AG04450 (cell line): ENCODE measurements at regions not wholly inside any gene's neighbourhood (a gene's known extent, or its start where the extent isn't known, plus 50 kb on each side); places are given as distances from the start of the nearest gene placed in this dataset.
A peak's percentile ranks its signal among the peaks of the same experiment; 100 is the strongest.

Source experiments
- CTCF ChIA-PET: fragments of 300-600, 350-600 bp; formaldehyde crosslinking; extraction: SDS; loops from one replicate; lab custom pipeline; 2022; ENCODE audit warnings: antibody characterized with exemption, inconsistent platforms; lab: Charles Lee
- POLR2A ChIA-PET: fragments of 350-600 bp; formaldehyde crosslinking; extraction: SDS; loops from one replicate; lab custom pipeline; 2021; ENCODE audit warnings: antibody characterized with exemption, inconsistent platforms; lab: Yijun Ruan, JAX
- DNase-seq: peaks from one replicate; pipeline ENCODE4 v3.0.0-alpha.2; 2011; ENCODE audit warnings: low read depth, low spot score
- H3K27ac ChIP-seq: one replicate; pipeline ENCODE4 v1.5.1; 2012; ENCODE audit warnings: low read depth, low read length, control low read depth
- H3K27me3 ChIP-seq: one replicate; pipeline ENCODE4 v1.6.0; 2012; ENCODE audit warnings: low read length; ENCODE audit not compliant: control insufficient read depth, insufficient read depth
- H3K4me3 ChIP-seq: 2 replicates; pipeline ENCODE4 v1.5.1; 2011; ENCODE audit warnings: mild to moderate bottlenecking, low read depth, low read length, control low read depth
- H3K9me3 ChIP-seq: 2 replicates; pipeline ENCODE4 v1.5.1; 2012; ENCODE audit warnings: low read length; ENCODE audit not compliant: control insufficient read depth, insufficient read depth
- CTCF ChIP-seq: IDR thresholded peaks from 2 replicates; pipeline ENCODE4 v1.5.1; 2011; ENCODE audit warnings: low read depth, low read length, control low read depth, inconsistent platforms

DNA sequence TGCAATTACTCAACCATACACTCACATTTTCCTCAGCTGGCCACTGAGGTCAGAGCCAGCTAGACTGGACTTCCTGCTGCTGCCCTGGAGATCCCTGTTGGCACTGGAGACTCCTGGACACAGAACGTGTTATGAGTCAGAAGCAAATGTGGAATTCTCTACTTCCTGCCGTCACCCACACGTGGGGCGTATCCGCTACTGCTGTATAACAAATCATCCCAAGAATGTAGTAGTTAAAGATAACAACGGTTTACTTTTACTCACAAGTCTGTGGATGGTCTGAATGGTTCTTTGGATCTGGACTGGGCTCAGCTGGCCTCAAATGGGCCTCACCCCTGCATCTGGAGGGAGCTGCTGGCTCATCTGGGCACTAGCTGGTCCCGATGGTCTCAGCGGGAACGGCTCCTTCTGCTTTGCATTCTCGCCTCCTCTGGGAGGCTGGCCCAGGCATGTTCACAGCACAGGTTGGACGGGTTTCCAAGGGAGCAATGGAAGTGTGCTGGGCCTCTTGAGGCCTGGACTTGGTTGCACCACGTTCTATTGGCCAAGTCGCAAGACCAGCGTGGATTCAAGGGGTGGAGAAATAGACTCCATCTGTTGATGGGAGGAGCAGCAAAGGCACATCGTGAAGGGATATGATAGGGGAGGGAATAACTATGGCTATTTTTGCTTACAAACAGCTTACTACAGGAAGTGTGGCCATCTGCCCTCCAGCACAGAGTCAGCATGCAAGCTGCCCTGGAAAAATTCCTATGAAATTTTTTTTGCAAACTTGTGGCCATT is 118.5 kb downstream of the SNX5 start:
- no peaks in the 10 kb centered on the region for H3K27me3 ChIP-seq
- H3K4me3 ChIP-seq = no peak overlapping the region
- ChIA-PET CTCF (interaction anchor here (0.8 kb wide), 1 partner anchor 168 kb away, joined by 3 read pairs; the partner anchor contains the start of gene RRBP1), POLR2A (interaction anchor here (1.6 to 2.5 kb wide), 3 partner anchors 14 to 168 kb away, joined by 5 to 8 read pairs (median 7); partner anchors contain the start of gene RRBP1)
- H3K27ac ChIP-seq = peak overlapping the region; percentile 87
- DNase-seq = peak; percentile 89
- H3K9me3 ChIP-seq = peaks cover 15% of the 10 kb centered on the region
- TF ChIP-seq CTCF = no peak

DNA sequence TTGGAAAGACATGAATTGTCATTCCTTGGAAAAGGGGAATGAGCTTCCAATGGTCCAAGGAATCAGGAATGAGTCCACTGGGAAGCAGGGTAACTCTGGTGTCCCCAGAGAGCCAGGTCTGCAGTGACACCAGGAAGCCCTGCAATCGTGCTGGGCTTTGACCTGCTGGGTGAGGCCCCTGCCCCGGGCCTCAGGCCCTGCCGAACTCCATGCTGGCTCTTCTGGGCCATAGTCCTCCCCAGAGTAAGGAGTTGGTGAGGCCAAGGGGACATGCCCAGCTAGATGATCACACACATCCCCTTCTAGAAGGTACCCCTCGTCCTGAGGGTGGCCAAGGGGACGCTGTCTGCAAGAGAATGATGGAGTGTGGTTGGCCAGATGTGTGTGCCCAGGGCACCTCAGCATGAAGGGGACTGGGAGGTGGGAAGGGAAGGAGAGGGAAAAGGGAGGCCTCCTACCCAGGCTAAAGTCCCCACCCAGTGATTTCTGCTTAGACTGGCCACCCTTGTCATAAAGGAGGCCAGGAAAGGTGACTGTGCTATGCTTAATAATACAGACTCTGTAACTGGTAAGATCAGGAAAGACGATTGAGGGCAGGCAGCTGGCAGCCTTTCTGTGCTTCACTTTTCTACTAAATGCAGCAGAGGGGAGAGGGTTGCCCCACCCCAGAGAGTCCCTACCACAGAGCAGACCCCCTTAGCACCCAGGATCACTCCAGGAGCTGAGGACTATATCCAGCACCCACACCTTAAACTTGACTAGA is 119.3 kb downstream of the SNX5 start:
- no peak for DNase-seq
- ChIA-PET POLR2A (interaction anchor here (0.6 to 2.5 kb wide), 4 partner anchors 13 to 365 kb away, joined by 3 to 8 read pairs (median 6); partner anchors contain the start of gene RRBP1), CTCF (interaction anchor here (0.5 kb wide), 1 partner anchor 164 kb away, joined by 4 read pairs; no protein-coding TSS in a partner anchor)
- H3K4me3 ChIP-seq = no peak overlapping the region
- peaks cover 15% of the 10 kb centered on the region for H3K9me3 ChIP-seq
- no peaks in the 10 kb centered on the region for H3K27me3 ChIP-seq
- peak overlapping the region; percentile 84 for H3K27ac ChIP-seq
- no peak for TF ChIP-seq CTCF

DNA sequence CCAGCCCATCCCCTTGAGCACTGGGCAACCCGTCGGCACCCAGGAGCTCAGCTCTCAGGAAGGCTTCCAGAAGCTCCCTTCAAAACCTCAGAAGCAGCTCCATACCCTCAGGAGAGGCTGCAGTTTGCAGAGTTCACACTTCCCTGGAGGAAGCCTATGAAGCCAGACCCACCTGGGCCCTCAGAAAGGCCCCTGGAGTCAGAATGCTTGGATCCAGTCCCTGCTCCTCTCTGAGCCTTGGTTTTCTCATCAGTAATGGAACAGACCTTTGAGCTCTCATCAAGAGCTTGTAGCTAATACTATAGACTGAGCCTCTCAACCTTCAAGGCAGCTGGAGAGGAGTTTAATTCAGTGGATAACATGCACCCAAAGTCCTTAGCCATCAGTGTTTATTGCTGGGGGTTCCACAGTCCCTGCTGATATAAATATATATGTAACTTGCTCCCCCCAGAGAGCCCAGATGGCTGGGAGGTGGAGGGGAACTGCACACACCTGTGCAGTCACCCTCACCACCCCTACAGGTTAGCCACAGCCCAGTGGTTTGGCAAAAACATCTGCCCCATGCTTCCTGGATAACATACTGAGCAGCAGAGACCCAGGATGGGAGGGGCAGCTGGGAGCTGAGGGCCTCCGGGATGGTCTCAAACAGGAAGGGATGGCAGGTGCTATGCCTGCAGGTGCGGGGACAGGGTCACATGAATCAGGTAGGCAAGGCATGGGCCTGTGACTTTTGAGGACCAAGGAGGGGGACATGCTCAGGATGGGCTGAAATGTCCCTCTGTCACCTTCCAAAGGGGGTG is 120.1 kb downstream of the SNX5 start:
- peaks cover 15% of the 10 kb centered on the region for H3K9me3 ChIP-seq
- H3K27me3 ChIP-seq = no peaks in the 10 kb centered on the region
- no peak overlapping the region for H3K4me3 ChIP-seq
- ChIA-PET POLR2A (interaction anchor here (0.5 to 0.6 kb wide), 2 partner anchors 167 to 366 kb away, joined by 3 read pairs; no protein-coding TSS in a partner anchor), CTCF (no interaction called here)
- DNase-seq = no peak
- TF ChIP-seq CTCF = no peak
- peak overlapping the region; percentile 21 for H3K27ac ChIP-seq

GRCh38 chr20:17845701-17846475 is 122.7 kb downstream of the SNX5 start:
- Histone ChIP-seq H3K9me3 (peaks cover 15% of the 10 kb centered on the region), H3K27ac (no peak overlapping the region), H3K4me3 (no peak overlapping the region), H3K27me3 (no peaks in the 10 kb centered on the region)
- DNase-seq = no peak
- POLR2A ChIA-PET = interaction anchor here (1.0 kb wide), 1 partner anchor 49 kb away, joined by 4 read pairs; no protein-coding TSS in a partner anchor
- TF ChIP-seq CTCF = no peak
- CTCF ChIA-PET = interaction anchor here (0.5 to 1.0 kb wide), 5 partner anchors 8 to 341 kb away, joined by 3 to 8 read pairs (median 4); no protein-coding TSS in a partner anchor
